Stimulated activated naive B cell treated with anti-CD40 and anti-IgM and Interleukin-4, amounts not matched to agents 10 μg/mL and 1 μg/mL and 100 μg/mL, for 72 hours (primary cell): ENCODE measurements at regions not wholly inside any gene's neighbourhood (a gene's known extent, or its start where the extent isn't known, plus 50 kb on each side); places are given as distances from the start of the nearest gene placed in this dataset.

Experiments
- ATAC-seq, 2 donors: fragments of 150-1000 bp; cut with Tn5 transposase; replicated peaks; 2 replicates each; pipeline ENCODE4 v1.10.0; 2021; ENCODE audit warnings: moderate library complexity in 1 of 2
- DNase-seq: peaks from one replicate; pipeline ENCODE4 v3.0.0; 2021
- H3K27ac Mint-ChIP-seq: one replicate; pipeline ENCODE4 v1.8.0; 2022; ENCODE audit warnings: mild to moderate bottlenecking, mixed read lengths
- H3K27me3 Mint-ChIP-seq, 2 donors: one replicate each; pipeline ENCODE4 v1.8.0; 2022; ENCODE audit warnings: mixed read lengths in 2 of 2
- H3K36me3 Mint-ChIP-seq, 2 donors: one replicate each; pipeline ENCODE4 v1.8.0; 2022; ENCODE audit warnings: mixed read lengths in 2 of 2, mild to moderate bottlenecking in 1 of 2
- H3K4me1 Mint-ChIP-seq, 2 donors: one replicate each; pipeline ENCODE4 v1.8.0; 2022; ENCODE audit warnings: mixed read lengths in 2 of 2, mild to moderate bottlenecking in 1 of 2
- H3K4me3 Mint-ChIP-seq, 2 donors: one replicate each; pipeline ENCODE4 v1.8.0; 2022; ENCODE audit warnings: mild to moderate bottlenecking in 2 of 2, mixed read lengths in 2 of 2, moderate library complexity in 1 of 2
- H3K9me3 Mint-ChIP-seq, 2 donors: one replicate each; pipeline ENCODE4 v1.8.0; 2022; ENCODE audit warnings: mixed read lengths in 2 of 2, mild to moderate bottlenecking in 1 of 2

- Mint-ChIP-seq H3K4me3 (no peak overlapping the region), H3K27me3 (peaks cover 10 to 15% of the 10 kb centered on the region in 2 donors), H3K4me1 (no peaks in the 10 kb centered on the region), H3K27ac (no peak overlapping the region), H3K9me3 (no peaks in the 10 kb centered on the region), H3K36me3 (no peaks in the 10 kb centered on the region)
- DNase-seq (no peak), ATAC-seq (no peak)
Measured at GRCh38 chr10:118842843-118843624, 88.3 kb upstream of the CACUL1 start.

- no peak for ATAC-seq
- Mint-ChIP-seq H3K4me3 (no peak overlapping the region), H3K27ac (no peak overlapping the region), H3K4me1 (no peaks in the 10 kb centered on the region), H3K27me3 (peaks cover 10 to 18% of the 10 kb centered on the region in 2 donors), H3K36me3 (no peaks in the 10 kb centered on the region), H3K9me3 (no peaks in the 10 kb centered on the region)
- no peak for DNase-seq
Measured at GRCh38 chr10:118843647-118844265, 89.0 kb upstream of the CACUL1 start.

- no peaks in the 10 kb centered on the region for H3K9me3 Mint-ChIP-seq
- H3K27me3 Mint-ChIP-seq: peaks cover 10 to 12% of the 10 kb centered on the region in 2 donors
- no peaks in the 10 kb centered on the region for H3K36me3 Mint-ChIP-seq
- ATAC-seq (no peak), DNase-seq (no peak)
- no peak overlapping the region for H3K27ac Mint-ChIP-seq
- no peaks in the 10 kb centered on the region for H3K4me1 Mint-ChIP-seq
- H3K4me3 Mint-ChIP-seq: no peak overlapping the region
Measured at GRCh38 chr10:118844731-118845521, 90.2 kb upstream of the CACUL1 start.

- Mint-ChIP-seq H3K4me1 (peaks cover 0 to 1% of the 10 kb centered on the region in 2 donors), H3K27ac (no peak overlapping the region), H3K4me3 (no peak overlapping the region), H3K27me3 (peaks cover 10 to 11% of the 10 kb centered on the region in 2 donors), H3K36me3 (no peaks in the 10 kb centered on the region), H3K9me3 (no peaks in the 10 kb centered on the region)
- DNase-seq: no peak
- ATAC-seq: no peak
Measured at GRCh38 chr10:118845776-118846175, 91.0 kb upstream of the CACUL1 start.

- DNase-seq: peak; percentile 45
- no peaks in the 10 kb centered on the region for H3K36me3 Mint-ChIP-seq
- H3K27me3 Mint-ChIP-seq: peaks cover 12 to 22% of the 10 kb centered on the region in 2 donors
- no peaks in the 10 kb centered on the region for H3K9me3 Mint-ChIP-seq
- no peak overlapping the region for H3K27ac Mint-ChIP-seq
- ATAC-seq: peak; percentile 75 to 77
- no peak overlapping the region for H3K4me3 Mint-ChIP-seq
- peaks cover 6 to 11% of the 10 kb centered on the region in 2 donors for H3K4me1 Mint-ChIP-seq
Measured at GRCh38 chr10:118850418-118851061, 95.8 kb upstream of the CACUL1 start.

- DNase-seq (no peak), ATAC-seq (peak; percentile 89 to 90)
- Mint-ChIP-seq H3K27ac (peak overlapping the region; percentile 16), H3K9me3 (no peaks in the 10 kb centered on the region), H3K4me3 (no peak overlapping the region), H3K36me3 (no peaks in the 10 kb centered on the region), H3K27me3 (peaks cover 8 to 17% of the 10 kb centered on the region in 2 donors), H3K4me1 (peaks cover 6 to 11% of the 10 kb centered on the region in 2 donors)
Measured at GRCh38 chr10:118851062-118852035, 96.6 kb upstream of the CACUL1 start.

- Mint-ChIP-seq H3K4me3 (no peak overlapping the region), H3K27me3 (peaks cover 5 to 12% of the 10 kb centered on the region in 2 donors), H3K27ac (no peak overlapping the region), H3K9me3 (peaks cover 3 to 9% of the 10 kb centered on the region in 2 donors), H3K4me1 (peaks cover 6 to 11% of the 10 kb centered on the region in 2 donors), H3K36me3 (no peaks in the 10 kb centered on the region)
- DNase-seq (no peak), ATAC-seq (no peak)
Measured at GRCh38 chr10:118853916-118854315, 99.1 kb upstream of the CACUL1 start.

GRCh38 chr10:118856106-118856505, 101.3 kb upstream of the CACUL1 start:
- Mint-ChIP-seq H3K27me3 (peaks cover 9 to 12% of the 10 kb centered on the region in 2 donors), H3K4me1 (peaks cover 5 to 6% of the 10 kb centered on the region in 2 donors), H3K9me3 (peaks cover 6 to 13% of the 10 kb centered on the region in 2 donors), H3K36me3 (no peaks in the 10 kb centered on the region), H3K27ac (no peak overlapping the region), H3K4me3 (no peak overlapping the region)
- no peak for DNase-seq
- no peak for ATAC-seq

GRCh38 chr10:118865998-118866693, 111.4 kb upstream of the CACUL1 start:
- Mint-ChIP-seq H3K4me1 (no peaks in the 10 kb centered on the region), H3K9me3 (peaks cover 0 to 5% of the 10 kb centered on the region in 2 donors), H3K4me3 (no peak overlapping the region), H3K27ac (no peak overlapping the region), H3K36me3 (no peaks in the 10 kb centered on the region), H3K27me3 (peaks cover 12 to 36% of the 10 kb centered on the region in 2 donors)
- ATAC-seq (no peak), DNase-seq (no peak)

- peaks cover 18 to 36% of the 10 kb centered on the region in 2 donors for H3K27me3 Mint-ChIP-seq
- no peak overlapping the region for H3K4me3 Mint-ChIP-seq
- DNase-seq (no peak), ATAC-seq (no peak)
- H3K4me1 Mint-ChIP-seq: no peaks in the 10 kb centered on the region
- no peak overlapping the region for H3K27ac Mint-ChIP-seq
- H3K36me3 Mint-ChIP-seq: no peaks in the 10 kb centered on the region
- peaks cover 0 to 3% of the 10 kb centered on the region in 2 donors for H3K9me3 Mint-ChIP-seq
Measured at GRCh38 chr10:118867768-118868167, 113.0 kb upstream of the CACUL1 start.

GRCh38 chr10:118868589-118868988, 113.8 kb upstream of the CACUL1 start:
- H3K36me3 Mint-ChIP-seq: no peaks in the 10 kb centered on the region
- H3K9me3 Mint-ChIP-seq: peaks cover 0 to 1% of the 10 kb centered on the region in 2 donors
- H3K27me3 Mint-ChIP-seq: peaks cover 24 to 35% of the 10 kb centered on the region in 2 donors
- H3K4me3 Mint-ChIP-seq: no peak overlapping the region
- no peak overlapping the region for H3K27ac Mint-ChIP-seq
- H3K4me1 Mint-ChIP-seq: no peaks in the 10 kb centered on the region
- ATAC-seq: no peak
- no peak for DNase-seq

GRCh38 chr10:118870467-118871243, 115.9 kb upstream of the CACUL1 start:
- H3K27ac Mint-ChIP-seq: no peak overlapping the region
- no peaks in the 10 kb centered on the region for H3K4me1 Mint-ChIP-seq
- H3K4me3 Mint-ChIP-seq: no peak overlapping the region
- ATAC-seq (no peak), DNase-seq (no peak)
- peaks cover 30 to 37% of the 10 kb centered on the region in 2 donors for H3K27me3 Mint-ChIP-seq
- H3K9me3 Mint-ChIP-seq: peaks cover 2 to 7% of the 10 kb centered on the region in 2 donors
- H3K36me3 Mint-ChIP-seq: no peaks in the 10 kb centered on the region
